GM21825 (cell line): ENCODE measurements at regions not wholly inside any gene's neighbourhood (a gene's known extent, or its start where the extent isn't known, plus 50 kb on each side); places are given as distances from the start of the nearest gene placed in this dataset.
"Not testable (repeated sequence)": the region's sequence is repeated elsewhere in the genome, so short reads cannot be mapped to it uniquely, and the experiment has no call there.

Experiments used
- ATAC-seq: cut with Tn5 transposase; IDR thresholded peaks from one replicate; pipeline ENCODE4 v1.9.1; 2021; ENCODE audit warnings: mild to moderate bottlenecking, moderate library complexity; ENCODE audit not compliant: unreplicated experiment

DNA sequence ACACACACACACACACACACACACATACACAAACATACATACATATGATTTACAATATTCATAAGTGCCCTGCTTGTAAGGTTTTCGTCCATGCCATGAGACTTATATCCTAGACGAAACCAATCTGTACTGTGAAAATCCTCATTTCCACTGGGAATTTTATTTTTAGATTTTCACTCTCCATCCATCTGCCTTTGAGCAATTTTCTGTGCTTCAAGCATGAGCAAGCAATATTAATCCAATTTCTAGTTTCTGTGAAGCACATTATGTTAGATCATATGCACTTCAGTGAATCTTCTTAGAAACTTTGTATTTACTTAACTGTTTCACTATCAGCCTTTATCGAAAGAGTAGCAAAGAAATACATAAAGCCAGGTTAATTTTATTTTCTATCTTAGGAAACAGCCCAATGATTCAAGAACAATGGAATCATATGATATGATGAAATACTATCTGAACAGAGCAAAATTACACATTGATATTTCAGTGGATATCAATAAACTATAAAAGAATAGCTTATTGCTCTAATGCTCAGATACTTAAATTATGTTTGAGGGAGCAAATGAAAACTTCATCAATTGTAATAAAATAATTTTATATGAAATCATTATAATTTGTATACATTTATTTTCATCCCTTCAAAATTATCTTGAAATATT is 1100.7 kb upstream of the MIR17HG start:
- ATAC-seq = no peak

GRCh38 chr13:90253806-90254205 is 1093.7 kb upstream of the MIR17HG start:
- ATAC-seq = no peak

GRCh38 chr13:90254437-90254836 is 1093.0 kb upstream of the MIR17HG start:
- ATAC-seq = no peak

GRCh38 chr13:90256746-90257145 is 1090.7 kb upstream of the MIR17HG start:
- ATAC-seq = no peak

DNA sequence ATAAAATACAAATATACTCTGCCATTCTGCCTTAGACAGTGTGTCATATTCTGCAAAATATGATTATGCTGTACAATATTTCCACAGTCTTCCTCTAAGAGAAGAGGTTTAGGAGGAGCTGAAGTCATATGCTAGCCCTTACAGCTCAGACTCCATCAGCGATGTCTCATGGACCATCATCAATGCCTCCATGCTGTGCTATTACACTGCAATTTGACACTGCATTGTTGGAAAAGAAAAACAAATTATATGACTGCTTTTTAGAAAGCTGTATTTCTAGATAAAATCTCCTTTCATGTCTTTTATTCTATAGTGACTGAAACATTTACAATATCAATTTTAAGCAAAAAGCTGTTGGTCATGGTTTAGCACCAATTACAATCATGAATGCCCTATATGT is 1089.4 kb upstream of the MIR17HG start:
- ATAC-seq = no peak

DNA sequence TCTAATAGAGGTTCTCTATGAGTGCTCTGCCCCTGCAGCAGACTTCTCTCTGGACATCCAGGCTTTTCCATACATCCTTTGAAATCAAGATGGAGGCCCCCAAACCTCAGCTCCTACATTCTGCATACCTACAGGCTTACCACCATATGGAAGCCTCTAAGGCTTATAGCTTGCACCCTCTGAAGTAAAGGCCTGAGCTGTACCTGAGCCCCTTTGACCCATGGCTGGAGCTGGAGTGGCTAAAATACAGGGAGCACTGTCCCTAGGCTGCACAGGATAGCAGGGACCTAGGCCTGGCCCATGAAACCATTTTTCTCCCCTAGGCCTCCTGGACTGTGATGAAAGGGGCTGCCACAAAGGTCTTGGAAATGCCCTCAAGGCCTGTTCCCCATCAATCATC is 1086.1 kb upstream of the MIR17HG start:
- no peak for ATAC-seq

- no peak for ATAC-seq
Observed at GRCh38 chr13:90270226-90270625, 1077.3 kb upstream of the MIR17HG start.

DNA sequence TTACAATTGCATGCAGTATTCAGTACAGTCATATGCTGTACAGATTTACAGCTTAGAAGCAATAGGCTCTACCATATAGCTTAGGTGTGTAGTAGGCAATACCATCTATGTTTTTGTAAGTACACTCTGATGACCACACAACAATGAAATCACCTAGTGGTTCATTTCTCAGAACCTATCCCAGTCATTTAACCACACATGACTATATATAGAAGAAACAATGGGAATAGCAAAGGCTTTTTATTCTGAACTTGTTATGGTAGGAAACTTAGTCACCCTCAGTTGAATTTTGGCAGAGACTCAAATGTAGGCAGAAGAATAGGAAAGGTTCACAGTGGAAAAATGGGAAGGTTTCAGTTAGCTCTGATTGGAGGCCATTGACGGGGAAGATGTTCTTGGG is 1075.1 kb upstream of the MIR17HG start:
- no peak for ATAC-seq

DNA sequence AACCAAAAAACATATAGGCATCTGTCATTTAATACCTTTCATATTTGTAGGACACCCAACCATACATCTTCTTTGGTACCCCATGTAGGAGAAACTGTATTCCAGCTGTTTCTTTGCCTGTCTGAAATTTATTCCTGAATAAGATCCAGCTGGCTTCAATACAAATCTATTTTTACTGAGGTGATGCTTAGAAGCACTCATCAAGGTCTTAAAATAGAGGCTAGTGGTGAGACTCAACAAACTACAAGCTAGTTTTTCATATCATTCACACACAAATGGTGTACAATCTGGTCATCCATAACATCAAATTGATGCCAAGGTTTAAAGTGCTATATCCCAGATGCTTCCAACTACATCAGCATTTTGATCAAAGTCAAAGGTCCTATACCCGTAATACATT is 1071.3 kb upstream of the MIR17HG start:
- no peak for ATAC-seq

DNA sequence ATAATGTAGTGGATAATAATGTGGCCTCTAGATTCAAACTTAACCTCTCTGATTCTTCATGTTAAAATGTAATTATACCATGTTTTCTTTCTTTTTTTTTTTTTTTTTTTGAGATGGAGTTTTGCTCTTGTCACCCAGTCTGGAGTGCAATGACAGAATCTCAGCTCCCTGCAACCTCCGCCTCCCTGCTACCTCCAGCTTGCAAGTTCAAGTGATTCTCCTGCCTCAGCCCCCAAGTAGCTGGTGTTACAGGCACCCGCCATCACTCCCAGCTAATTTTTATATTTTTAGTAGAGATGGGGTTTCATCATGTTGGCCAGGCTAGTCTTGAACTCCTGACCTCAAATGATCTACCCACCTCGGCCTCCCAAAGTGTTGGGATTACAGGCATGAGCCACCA is 1069.3 kb upstream of the MIR17HG start:
- not testable (repeated sequence) for ATAC-seq

- no peak for ATAC-seq
Observed at GRCh38 chr13:90281709-90282108, 1065.8 kb upstream of the MIR17HG start.

- no peak for ATAC-seq
Observed at GRCh38 chr13:90287521-90287920, 1060.0 kb upstream of the MIR17HG start.

DNA sequence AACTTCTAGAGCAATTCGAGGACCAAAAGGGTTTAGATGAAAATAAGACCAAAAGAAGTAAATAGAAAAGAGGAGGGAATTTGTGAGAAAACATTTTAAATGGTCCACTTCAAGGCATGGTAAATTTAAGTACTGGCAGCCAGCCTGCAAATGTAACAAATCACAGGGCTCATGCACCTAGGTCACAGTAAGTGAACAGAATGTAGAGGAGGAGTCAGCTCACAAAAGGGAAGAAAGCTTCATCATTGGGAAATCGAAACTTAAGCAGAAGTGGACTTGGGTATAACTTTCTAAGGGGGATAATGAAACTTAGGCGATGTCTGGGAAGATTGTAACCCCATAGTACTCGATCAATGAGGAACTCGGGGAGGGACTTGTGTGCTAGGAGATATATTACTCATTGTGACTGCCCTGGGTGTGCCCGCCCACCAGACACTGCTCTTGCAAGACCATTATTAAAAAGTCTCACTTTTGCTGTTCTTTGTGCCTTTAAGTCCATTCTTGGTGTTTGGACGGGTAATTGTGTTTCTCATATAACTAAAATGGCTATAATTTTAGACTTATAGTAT is 1053.6 kb upstream of the MIR17HG start:
- no peak for ATAC-seq

DNA sequence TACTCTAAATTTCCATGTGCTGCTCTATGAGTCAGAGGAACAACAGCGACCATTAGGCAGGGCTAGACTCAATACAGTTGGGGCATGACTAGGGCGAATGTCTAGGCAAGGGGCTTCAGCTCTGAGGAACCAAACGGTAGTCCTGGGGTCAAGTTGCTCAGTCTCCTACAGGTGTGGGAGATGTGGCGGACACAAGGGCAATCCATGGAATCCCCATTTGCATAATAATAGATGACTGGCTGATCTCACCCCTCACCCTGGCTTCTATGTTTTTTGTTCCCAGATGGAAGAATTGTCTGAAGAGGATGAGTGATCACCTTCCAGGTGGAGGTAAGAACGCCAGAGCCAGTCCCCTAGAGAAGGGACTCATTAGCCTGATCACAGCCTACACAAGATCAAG is 1048.2 kb upstream of the MIR17HG start:
- no peak for ATAC-seq

DNA sequence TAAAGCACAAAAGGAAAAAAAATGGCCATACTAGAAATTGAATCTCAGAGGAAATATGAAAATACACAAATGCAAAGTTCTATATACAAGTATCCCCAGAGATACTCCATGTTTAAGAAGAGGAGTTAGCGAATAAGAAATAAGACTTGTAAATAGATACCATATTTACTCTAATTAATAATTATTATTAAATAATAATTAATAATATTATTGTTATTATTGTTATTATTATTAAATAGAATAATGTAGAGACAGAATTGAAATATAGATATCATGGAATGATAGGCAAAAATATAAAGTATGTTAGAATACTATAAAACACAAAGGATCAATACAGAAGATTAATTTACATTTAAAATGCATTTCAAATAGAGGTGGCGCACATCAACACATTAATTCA is 1047.5 kb upstream of the MIR17HG start:
- no peak for ATAC-seq

- no peak for ATAC-seq
Observed at GRCh38 chr13:90302107-90302506, 1045.4 kb upstream of the MIR17HG start.

DNA sequence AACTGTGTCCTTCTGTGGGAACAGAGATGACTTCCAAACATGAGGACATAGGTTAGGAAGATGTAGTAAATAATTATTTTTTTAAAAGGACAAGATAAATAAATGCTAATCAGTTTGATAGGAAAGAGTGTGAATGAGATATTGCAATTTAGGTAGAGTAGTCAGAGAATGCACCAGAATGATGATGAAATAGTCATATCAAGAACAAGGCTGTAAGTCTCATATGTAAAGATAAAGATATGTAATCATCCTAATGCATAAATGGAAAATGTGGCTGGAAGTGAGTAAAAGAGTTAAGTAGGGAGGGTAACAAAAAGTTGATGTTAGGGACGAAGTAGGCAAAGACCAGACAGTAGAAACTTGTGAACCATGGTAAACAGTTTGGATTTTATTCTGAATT is 1041.7 kb upstream of the MIR17HG start:
- no peak for ATAC-seq

DNA sequence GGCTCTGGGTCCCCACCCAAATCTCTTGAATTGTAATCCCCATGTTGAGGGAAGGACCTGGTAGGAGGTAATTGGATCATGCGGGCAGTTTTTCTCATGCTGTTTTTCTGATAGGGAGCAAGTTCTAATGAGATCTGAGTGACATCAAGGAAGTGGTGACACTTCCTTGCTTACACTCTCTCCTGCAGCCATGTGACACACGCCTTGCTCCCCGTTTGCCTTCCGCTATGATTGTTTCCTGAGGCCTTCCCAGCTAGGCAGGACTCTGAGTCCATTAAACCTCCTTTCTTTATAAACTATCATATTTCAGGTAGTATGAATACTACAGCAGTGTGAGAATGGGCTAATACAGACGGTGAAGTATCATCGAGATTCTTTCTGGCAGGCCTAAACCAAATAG is 1040.4 kb upstream of the MIR17HG start:
- ATAC-seq = no peak

DNA sequence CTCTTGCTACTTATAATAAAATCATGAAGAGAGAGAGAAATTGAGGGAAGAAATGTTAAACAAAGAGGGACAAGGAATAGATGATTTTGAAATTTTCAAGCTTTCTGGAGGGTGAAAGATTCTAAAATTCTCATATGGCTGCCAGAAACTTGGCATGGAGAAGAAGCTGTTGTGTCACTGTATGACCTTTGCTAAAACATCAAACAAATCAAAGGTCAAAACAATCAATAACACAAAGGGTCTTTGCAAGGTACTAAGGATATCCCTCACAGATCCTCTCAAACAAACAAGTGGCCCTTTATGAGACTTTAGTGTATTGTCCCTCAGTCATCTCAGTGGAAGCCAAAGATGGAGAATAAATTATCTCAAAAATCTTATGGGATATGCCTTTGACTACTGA is 1039.2 kb upstream of the MIR17HG start:
- no peak for ATAC-seq

GRCh38 chr13:90311929-90312328 is 1035.6 kb upstream of the MIR17HG start:
- no peak for ATAC-seq

- no peak for ATAC-seq
Observed at GRCh38 chr13:90315061-90315460, 1032.4 kb upstream of the MIR17HG start.

- no peak for ATAC-seq
Observed at GRCh38 chr13:90320664-90321063, 1026.8 kb upstream of the MIR17HG start.

GRCh38 chr13:90321281-90321931 is 1026.1 kb upstream of the MIR17HG start:
- ATAC-seq = no peak
